GM10266 (cell line): ENCODE measurements at regions not wholly inside any gene's neighbourhood (a gene's known extent, or its start where the extent isn't known, plus 50 kb on each side); places are given as distances from the start of the nearest gene placed in this dataset.

Source experiments
- DNase-seq: peaks from one replicate; pipeline ENCODE4 v3.0.0; 2012; ENCODE audit errors: extremely low spot score
- TF ChIP-seq, protein P1 (sequence below): IDR thresholded peaks from 2 replicates; pipeline ENCODE4 v1.5.1; 2012; ENCODE audit warnings: mild to moderate bottlenecking, low read depth; ENCODE audit not compliant: control insufficient read depth, insufficient read depth; ENCODE audit errors: missing control alignments

DNA sequence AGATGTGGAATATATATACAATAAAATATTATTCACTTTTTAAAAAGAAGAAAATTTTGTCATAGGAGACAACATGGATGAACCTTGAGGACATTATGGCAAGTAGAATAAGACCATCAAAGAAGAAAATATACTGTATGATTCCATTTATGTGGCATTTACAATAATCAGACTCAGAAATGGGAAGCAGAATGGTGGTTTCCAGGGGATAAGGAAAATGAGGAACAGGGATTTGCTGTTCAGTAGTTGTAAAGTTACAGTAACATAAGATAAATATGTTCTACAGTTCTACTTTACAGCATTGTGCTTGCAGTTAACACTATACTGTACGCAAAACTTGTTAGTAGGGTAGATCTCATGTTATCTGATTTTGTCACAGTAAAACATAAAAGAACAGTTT, 1271.0 kb downstream of the LRFN5 start:
- no peak for DNase-seq
- TF ChIP-seq, protein P1, sequence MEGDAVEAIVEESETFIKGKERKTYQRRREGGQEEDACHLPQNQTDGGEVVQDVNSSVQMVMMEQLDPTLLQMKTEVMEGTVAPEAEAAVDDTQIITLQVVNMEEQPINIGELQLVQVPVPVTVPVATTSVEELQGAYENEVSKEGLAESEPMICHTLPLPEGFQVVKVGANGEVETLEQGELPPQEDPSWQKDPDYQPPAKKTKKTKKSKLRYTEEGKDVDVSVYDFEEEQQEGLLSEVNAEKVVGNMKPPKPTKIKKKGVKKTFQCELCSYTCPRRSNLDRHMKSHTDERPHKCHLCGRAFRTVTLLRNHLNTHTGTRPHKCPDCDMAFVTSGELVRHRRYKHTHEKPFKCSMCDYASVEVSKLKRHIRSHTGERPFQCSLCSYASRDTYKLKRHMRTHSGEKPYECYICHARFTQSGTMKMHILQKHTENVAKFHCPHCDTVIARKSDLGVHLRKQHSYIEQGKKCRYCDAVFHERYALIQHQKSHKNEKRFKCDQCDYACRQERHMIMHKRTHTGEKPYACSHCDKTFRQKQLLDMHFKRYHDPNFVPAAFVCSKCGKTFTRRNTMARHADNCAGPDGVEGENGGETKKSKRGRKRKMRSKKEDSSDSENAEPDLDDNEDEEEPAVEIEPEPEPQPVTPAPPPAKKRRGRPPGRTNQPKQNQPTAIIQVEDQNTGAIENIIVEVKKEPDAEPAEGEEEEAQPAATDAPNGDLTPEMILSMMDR: no peak

DNA sequence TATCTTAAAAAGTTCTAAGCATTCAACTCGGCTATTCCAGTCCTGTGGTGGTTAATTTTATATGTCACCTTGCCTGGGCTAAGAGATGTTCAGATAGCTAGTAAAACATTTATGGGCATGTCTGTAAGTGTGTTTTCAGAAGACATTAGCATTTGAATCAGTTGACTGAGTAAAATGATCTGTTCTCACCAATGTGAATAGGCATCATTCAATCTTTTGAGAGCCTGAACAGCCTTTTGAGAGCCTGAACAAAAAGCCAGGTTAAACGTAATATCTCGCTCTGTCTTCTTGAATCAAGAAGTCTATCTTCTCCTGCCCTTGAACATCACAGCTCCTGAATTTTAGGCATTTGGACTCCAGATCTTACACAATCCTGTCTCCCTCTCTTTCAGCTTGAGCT, 1266.1 kb downstream of the LRFN5 start:
- TF ChIP-seq, protein P1: no peak
- DNase-seq: no peak

DNA sequence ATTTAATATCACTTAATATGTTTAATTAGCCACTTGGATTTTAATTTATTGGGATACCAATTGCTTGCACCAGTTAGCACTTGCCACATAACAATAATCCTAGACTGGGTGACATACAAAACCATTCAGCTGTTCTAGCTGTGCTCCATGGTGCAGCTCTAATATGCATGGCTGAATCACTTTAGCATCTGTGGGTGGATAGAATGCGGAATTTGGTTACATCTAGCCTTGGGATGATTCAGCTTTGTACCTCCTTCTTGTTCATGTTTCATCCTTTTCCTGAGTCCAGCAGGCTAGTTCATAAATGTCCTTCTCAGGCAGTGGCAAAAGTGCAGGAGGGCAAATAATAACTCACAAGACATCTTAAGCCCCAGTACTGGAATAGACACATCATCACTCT, 1263.0 kb downstream of the LRFN5 start:
- TF ChIP-seq, protein P1: no peak
- DNase-seq: no peak

DNA sequence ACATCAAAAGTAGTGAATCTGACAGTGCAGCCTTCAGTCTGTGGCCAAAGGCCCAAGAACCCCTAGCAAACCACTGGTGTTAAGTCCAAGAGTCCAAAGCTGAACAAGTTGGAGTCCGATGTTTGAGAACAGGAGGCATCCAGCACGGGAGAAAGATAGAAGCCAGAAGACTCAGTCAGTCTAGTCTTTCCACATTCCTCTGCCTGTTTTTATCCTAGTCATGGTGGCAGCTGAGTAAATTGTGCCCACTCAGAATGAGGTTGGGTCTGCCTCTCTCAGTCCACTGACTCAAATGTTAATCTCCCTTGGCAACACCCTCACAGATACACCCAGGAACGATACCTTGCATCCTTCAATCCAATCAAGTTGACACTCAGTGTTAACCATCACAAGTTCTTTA, 1255.4 kb downstream of the LRFN5 start:
- DNase-seq: no peak
- TF ChIP-seq, protein P1: no peak

DNA sequence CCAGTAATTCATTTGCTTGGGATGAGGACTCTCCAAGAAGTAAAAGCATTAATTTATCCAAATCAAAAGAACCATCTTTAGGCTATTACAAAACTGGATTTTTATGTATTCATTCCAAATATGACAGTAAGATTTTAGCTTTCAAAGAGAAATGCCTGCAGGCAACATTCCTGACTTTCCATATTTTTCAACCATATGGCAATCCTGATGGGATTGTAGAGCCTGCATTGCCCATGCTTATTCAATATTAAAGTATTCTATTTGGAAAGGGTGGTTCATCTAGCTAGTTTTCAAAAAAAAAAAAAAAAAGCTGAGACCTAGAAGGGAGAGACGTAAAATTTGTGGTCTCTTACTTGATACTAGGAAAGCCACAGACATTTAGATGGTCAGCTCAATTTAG, 1253.7 kb downstream of the LRFN5 start:
- TF ChIP-seq, protein P1: no peak
- no peak for DNase-seq

DNA sequence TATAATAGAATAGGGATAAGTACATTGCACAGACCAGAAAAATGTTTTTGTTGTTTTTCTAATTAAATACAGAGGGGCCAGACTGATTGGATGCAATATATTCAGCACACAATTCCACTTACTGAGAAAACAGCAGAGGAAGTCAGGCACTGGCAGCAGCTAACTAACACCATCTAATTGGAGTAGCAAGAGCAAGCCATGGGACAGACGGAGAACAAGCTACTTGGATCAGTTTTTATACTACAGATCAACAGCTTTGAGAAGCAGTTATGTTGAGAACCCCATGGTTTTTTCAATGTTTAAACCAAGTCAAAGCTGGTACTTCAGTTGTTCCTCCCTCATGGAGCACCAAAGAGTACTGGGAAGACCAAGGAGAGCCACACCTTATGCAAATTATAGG, 1249.4 kb downstream of the LRFN5 start:
- TF ChIP-seq, protein P1: no peak
- DNase-seq: no peak

DNA sequence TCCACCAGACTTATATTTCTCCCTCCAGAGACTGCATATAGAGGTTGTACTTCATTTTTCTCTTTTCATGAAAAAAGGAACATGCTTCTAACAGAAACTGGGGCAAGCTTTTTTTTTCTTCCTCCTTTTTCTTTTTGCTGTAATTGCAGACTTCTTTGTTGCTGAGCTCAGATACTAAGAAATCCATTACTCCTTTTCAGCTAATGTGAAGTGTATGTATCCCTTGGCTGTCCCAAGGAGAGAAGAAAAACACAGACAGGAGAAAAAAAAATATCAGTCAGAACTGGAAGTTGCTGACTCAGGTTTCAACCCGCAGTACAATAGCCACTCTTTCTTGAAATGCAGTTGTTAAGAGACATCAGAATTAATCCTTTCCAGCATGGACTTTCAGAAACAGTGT, 1248.4 kb downstream of the LRFN5 start:
- no peak for DNase-seq

More for the DNA sequence above, 1248.4 kb downstream of the LRFN5 start:
- TF ChIP-seq, protein P1: no peak
